Fibroblast of upper back skin (primary cell): ENCODE measurements at regions not wholly inside any gene's neighbourhood (a gene's known extent, or its start where the extent isn't known, plus 50 kb on each side); places are given as distances from the start of the nearest gene placed in this dataset.

Experiments used
- DNase-seq: peaks from one replicate; pipeline ENCODE4 v3.0.0-alpha.2; 2013

- no peak for DNase-seq
These were observed 270.9 kb downstream of the GLRX3 start for GRCh38 chr10:130407052-130407451.

GRCh38 chr10:130409331-130409730 is 273.1 kb downstream of the GLRX3 start:
- DNase-seq = no peak

GRCh38 chr10:130409931-130410330 is 273.7 kb downstream of the GLRX3 start:
- DNase-seq = no peak

GRCh38 chr10:130411496-130412085 is 275.4 kb downstream of the GLRX3 start:
- no peak for DNase-seq

- DNase-seq = no peak
These were observed 276.1 kb downstream of the GLRX3 start for GRCh38 chr10:130412317-130412716.

GRCh38 chr10:130416334-130417150 is 280.4 kb downstream of the GLRX3 start:
- DNase-seq = no peak

GRCh38 chr10:130418731-130419130 is 282.5 kb downstream of the GLRX3 start:
- no peak for DNase-seq

GRCh38 chr10:130421909-130422308 is 285.7 kb downstream of the GLRX3 start:
- no peak for DNase-seq

GRCh38 chr10:130422366-130423324 is 286.5 kb downstream of the GLRX3 start:
- no peak for DNase-seq

- DNase-seq = no peak
These were observed 287.5 kb downstream of the GLRX3 start for GRCh38 chr10:130423455-130424305.

- no peak for DNase-seq
These were observed 288.2 kb downstream of the GLRX3 start for GRCh38 chr10:130424418-130424817.

- no peak for DNase-seq
These were observed 289.0 kb downstream of the GLRX3 start for GRCh38 chr10:130425169-130425568.

- DNase-seq = no peak
These were observed 289.8 kb downstream of the GLRX3 start for GRCh38 chr10:130425881-130426435.

- DNase-seq = no peak
These were observed 291.1 kb downstream of the GLRX3 start for GRCh38 chr10:130427216-130427722.

GRCh38 chr10:130428936-130429335 is 292.7 kb downstream of the GLRX3 start:
- DNase-seq = no peak

- DNase-seq = no peak
These were observed 293.6 kb downstream of the GLRX3 start for GRCh38 chr10:130429809-130430208.

GRCh38 chr10:130430291-130430690 is 294.1 kb downstream of the GLRX3 start:
- DNase-seq = no peak

GRCh38 chr10:130430852-130431704 is 294.9 kb downstream of the GLRX3 start:
- DNase-seq = no peak

- no peak for DNase-seq
These were observed 296.1 kb downstream of the GLRX3 start for GRCh38 chr10:130432271-130432670.

- DNase-seq = no peak
These were observed 296.7 kb downstream of the GLRX3 start for GRCh38 chr10:130432850-130433249.
